Loucy (cell line): ENCODE measurements at regions not wholly inside any gene's neighbourhood (a gene's known extent, or its start where the extent isn't known, plus 50 kb on each side); places are given as distances from the start of the nearest gene placed in this dataset.

Experiments used
- H2AFZ ChIP-seq: fragments of 200-600 bp; sonication (generic); 2 replicates; pipeline ENCODE4 v1.6.0; 2016; ENCODE audit warnings: antibody characterized with exemption, mild to moderate bottlenecking, low read length, moderate library complexity
- H3F3A ChIP-seq: fragments of 200-600 bp; 2 replicates; pipeline ENCODE4 v1.6.0; 2016; ENCODE audit warnings: antibody characterized with exemption, low read depth, mild to moderate bottlenecking
- H3K27me3 ChIP-seq: fragments of 200-600 bp; sonication (generic); 2 replicates; pipeline ENCODE4 v1.6.1; 2014; ENCODE audit warnings: low read length, mild to moderate bottlenecking; ENCODE audit not compliant: insufficient read depth, poor library complexity, severe bottlenecking
- H3K36me3 ChIP-seq: fragments of 200-600 bp; sonication (generic); 2 replicates; pipeline ENCODE4 v1.6.1; 2016; ENCODE audit warnings: low read length; ENCODE audit not compliant: insufficient read depth
- H3K4me1 ChIP-seq: fragments of 200-600 bp; sonication (generic); 2 replicates; pipeline ENCODE4 v1.5.1; 2014; ENCODE audit warnings: low read length, mild to moderate bottlenecking; ENCODE audit not compliant: insufficient read depth, poor library complexity, severe bottlenecking
- H3K4me2 ChIP-seq: fragments of 200-600 bp; sonication (generic); 2 replicates; pipeline ENCODE4 v1.6.0; 2014; ENCODE audit warnings: antibody characterized with exemption, low read length, low read depth, mild to moderate bottlenecking; ENCODE audit not compliant: poor library complexity, severe bottlenecking
- H3K4me3 ChIP-seq: fragments of 200-600 bp; sonication (generic); 2 replicates; pipeline ENCODE4 v1.5.1; 2014; ENCODE audit warnings: low read length, mild to moderate bottlenecking, mixed read lengths; ENCODE audit not compliant: poor library complexity, severe bottlenecking
- H3K79me2 ChIP-seq: fragments of 200-600 bp; sonication (generic); 2 replicates; pipeline ENCODE4 v1.6.1; 2014; ENCODE audit warnings: low read length; ENCODE audit not compliant: insufficient read depth
- H3K9ac ChIP-seq: fragments of 200-600 bp; sonication (generic); 2 replicates; pipeline ENCODE4 v1.6.0; 2014; ENCODE audit warnings: mild to moderate bottlenecking, low read depth, low read length, moderate library complexity; ENCODE audit not compliant: poor library complexity, severe bottlenecking
- H3K9me2 ChIP-seq: fragments of 200-600 bp; sonication (generic); replicated peaks from 2 replicates; pipeline ENCODE4 v1.6.1; 2016; ENCODE audit warnings: low read depth, low read length, mixed read lengths
- H3K9me3 ChIP-seq: fragments of 200-600 bp; sonication (generic); 2 replicates; pipeline ENCODE4 v1.6.1; 2014; ENCODE audit warnings: mild to moderate bottlenecking, antibody characterized with exemption, low read length, low read depth; ENCODE audit not compliant: insufficient read depth
- H4K20me1 ChIP-seq: fragments of 200-600 bp; sonication (generic); 2 replicates; pipeline ENCODE4 v1.6.0; 2014; ENCODE audit warnings: antibody characterized with exemption, low read length, mild to moderate bottlenecking; ENCODE audit not compliant: insufficient read depth, poor library complexity, severe bottlenecking
- CTCF ChIP-seq: fragments of 200-600 bp; sonication (generic); conservative IDR thresholded peaks from 2 replicates; pipeline ENCODE4 v1.5.1; 2014; ENCODE audit warnings: mild to moderate bottlenecking, antibody characterized with exemption, low read length
- EZH2phosphoT487 ChIP-seq: fragments of 200-600 bp; IDR thresholded peaks from 2 replicates; pipeline ENCODE4 v1.6.1; 2018; ENCODE audit warnings: antibody characterized with exemption, mild to moderate bottlenecking, moderate library complexity, borderline replicate concordance

DNA sequence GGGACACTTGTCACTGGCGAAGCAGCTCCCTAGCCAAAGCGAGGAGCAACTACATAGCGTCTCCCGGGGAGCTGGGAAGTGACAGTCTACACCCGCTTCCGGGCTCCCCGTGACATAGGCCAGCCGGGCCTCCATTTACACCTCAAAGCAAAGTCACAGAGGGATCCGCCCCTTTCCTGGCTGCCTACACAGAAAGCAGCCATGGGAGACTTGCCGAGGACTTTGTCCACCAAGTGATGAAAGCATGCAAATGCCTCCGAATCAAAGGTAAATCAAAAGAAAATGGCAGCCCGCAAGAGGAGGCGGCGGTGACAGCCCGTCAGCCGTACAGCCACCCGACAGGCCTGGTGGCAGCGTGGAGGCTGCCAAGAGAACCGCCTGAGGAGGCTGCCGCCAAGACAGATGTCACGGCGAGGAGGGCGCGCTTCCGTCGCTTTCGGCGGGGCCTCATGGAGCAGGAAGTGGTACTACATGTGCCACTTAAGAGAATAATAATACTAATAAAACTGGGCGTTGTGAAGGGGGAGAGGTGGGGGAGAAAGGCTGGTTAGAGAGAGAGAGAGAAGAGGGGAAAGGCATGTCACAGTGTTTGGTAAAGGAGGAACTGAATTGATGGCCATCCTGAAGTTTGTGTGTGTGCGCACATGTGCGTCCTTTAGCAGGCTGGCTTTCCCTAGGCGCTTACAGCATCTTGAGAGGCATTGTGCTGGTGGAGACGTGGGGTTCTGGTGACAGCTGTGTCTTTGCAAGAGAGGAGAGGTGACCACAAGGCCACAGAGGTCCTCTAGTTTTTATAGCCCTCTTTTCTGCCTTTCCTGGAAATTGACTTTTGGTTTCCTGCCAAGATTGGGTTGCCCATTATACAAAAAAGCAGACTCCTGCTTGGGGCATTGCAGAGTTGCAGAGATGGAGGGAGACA, 661.7 kb downstream of the VRK1 start:
- Histone ChIP-seq H3F3A (no peaks in the 10 kb centered on the region), H3K4me3 (peak overlapping the region; percentile 55), H3K27me3 (no peaks in the 10 kb centered on the region), H4K20me1 (no peaks in the 10 kb centered on the region), H3K9me2 (no peaks in the 10 kb centered on the region), H2AFZ (peak overlapping the region; percentile 46; the same call in 1 of the 2 replicates), H3K9ac (peak overlapping the region; percentile 13), H3K4me1 (peaks cover 11% of the 10 kb centered on the region), H3K79me2 (no peaks in the 10 kb centered on the region), H3K4me2 (peak overlapping the region; percentile 50), H3K9me3 (no peaks in the 10 kb centered on the region), H3K36me3 (no peaks in the 10 kb centered on the region)
- TF ChIP-seq CTCF (no peak), EZH2phosphoT487 (no peak)

DNA sequence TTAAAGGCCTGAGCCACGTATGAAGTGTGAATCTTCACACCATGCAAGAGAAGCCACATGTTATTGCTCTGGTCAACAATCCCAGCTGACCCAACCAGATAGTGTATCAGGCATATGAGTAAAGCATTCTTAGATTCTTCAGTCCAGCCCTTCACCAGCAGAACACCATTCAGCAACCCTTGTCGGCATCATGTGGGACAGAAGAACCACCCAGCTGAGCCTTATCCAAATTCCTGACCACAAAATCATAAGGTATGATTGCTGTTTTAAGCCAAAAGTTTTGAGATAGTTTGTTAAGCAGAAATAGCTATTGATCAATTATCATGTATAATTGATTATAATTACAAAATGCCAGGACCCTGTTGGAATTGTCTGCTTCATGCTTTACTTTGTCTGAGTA, 664.9 kb downstream of the VRK1 start:
- Histone ChIP-seq H3K4me2 (no peak overlapping the region), H3K79me2 (no peaks in the 10 kb centered on the region), H4K20me1 (no peaks in the 10 kb centered on the region), H3K27me3 (no peaks in the 10 kb centered on the region), H3K9me2 (no peaks in the 10 kb centered on the region), H2AFZ (no peak overlapping the region), H3K9me3 (no peaks in the 10 kb centered on the region), H3K9ac (no peak overlapping the region), H3F3A (no peaks in the 10 kb centered on the region), H3K4me1 (peaks cover 10% of the 10 kb centered on the region), H3K4me3 (no peak overlapping the region), H3K36me3 (no peaks in the 10 kb centered on the region)
- TF ChIP-seq CTCF: no peak
- TF ChIP-seq EZH2phosphoT487: no peak

GRCh38 chr14:97468220-97468619, 671.0 kb downstream of the VRK1 start:
- TF ChIP-seq CTCF (no peak), EZH2phosphoT487 (no peak)
- Histone ChIP-seq H3K9me3 (no peaks in the 10 kb centered on the region), H3K9me2 (no peaks in the 10 kb centered on the region), H3K36me3 (no peaks in the 10 kb centered on the region), H3F3A (no peaks in the 10 kb centered on the region), H4K20me1 (no peaks in the 10 kb centered on the region), H3K79me2 (no peaks in the 10 kb centered on the region), H3K4me1 (no peaks in the 10 kb centered on the region), H3K9ac (no peak overlapping the region), H3K4me2 (no peak overlapping the region), H3K27me3 (no peaks in the 10 kb centered on the region), H3K4me3 (no peak overlapping the region), H2AFZ (no peak overlapping the region)
